ENCODE measurements at regions not wholly inside any gene's neighbourhood (a gene's known extent, or its start where the extent isn't known, plus 50 kb on each side); places are given as distances from the start of the nearest gene placed in this dataset.

DNA sequence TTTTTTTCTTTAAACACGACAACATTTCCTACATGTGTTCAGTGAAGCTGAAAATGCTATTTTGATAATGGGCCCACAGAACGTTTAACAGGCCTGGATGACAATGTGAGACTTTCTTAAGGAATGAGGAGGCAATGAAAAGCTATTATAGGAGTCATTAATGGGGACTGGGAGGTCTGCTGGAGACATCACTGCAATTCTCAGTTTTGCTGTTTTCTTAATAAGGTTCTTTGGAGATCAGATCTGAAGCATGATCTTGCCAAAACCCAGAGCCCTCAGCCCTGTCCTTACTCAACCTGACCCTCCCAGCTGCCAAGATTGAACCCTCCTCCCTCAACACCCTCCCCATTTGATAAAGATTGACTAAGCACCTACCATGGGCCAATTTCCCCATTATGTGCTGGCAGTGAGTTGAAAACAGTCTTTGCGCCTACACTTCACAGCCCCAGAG is 353.1 kb downstream of the MAFB start:
- Mint-ChIP-seq H3K27me3 (ENCODE audit: low read depth) (peaks cover 27% of the 10 kb centered on the region), H3K9me3 (no peaks in the 10 kb centered on the region), H3K4me1 (peaks cover 19% of the 10 kb centered on the region), H3K4me3 (no peak overlapping the region), H3K27ac (no peak overlapping the region), H3K36me3 (no peaks in the 10 kb centered on the region)
- TF ChIP-seq, protein P1, sequence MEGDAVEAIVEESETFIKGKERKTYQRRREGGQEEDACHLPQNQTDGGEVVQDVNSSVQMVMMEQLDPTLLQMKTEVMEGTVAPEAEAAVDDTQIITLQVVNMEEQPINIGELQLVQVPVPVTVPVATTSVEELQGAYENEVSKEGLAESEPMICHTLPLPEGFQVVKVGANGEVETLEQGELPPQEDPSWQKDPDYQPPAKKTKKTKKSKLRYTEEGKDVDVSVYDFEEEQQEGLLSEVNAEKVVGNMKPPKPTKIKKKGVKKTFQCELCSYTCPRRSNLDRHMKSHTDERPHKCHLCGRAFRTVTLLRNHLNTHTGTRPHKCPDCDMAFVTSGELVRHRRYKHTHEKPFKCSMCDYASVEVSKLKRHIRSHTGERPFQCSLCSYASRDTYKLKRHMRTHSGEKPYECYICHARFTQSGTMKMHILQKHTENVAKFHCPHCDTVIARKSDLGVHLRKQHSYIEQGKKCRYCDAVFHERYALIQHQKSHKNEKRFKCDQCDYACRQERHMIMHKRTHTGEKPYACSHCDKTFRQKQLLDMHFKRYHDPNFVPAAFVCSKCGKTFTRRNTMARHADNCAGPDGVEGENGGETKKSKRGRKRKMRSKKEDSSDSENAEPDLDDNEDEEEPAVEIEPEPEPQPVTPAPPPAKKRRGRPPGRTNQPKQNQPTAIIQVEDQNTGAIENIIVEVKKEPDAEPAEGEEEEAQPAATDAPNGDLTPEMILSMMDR (IDR thresholded peaks at IDR 0.05; ENCODE audit: unreplicated experiment) = no peak
- DNase-seq (ENCODE audit: low spot score in 2 of 2, unreplicated experiment in 2 of 2) = no peak

DNA sequence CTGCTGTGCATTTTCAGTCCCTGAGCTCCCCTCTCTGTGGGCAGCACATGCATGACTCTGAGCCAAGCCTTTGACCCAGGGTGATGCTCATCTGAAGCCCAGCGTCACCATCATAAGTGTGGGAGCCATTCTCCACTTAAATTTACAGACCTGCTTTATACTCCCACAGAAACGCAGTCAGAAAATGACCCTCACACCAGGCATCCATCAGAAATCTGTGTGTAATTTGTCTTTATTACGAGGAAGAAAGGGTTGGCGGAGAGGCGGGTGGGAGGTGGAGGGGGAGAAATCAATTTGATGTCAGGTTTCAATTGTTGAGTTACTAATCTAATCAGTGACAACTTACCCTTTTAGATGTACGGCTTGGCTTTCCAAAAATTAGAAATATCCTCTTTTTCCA is 353.6 kb downstream of the MAFB start:
- no peak overlapping the region for H3K27ac Mint-ChIP-seq
- DNase-seq (ENCODE audit: low spot score in 2 of 2, unreplicated experiment in 2 of 2) = no peak
- H3K4me3 Mint-ChIP-seq = no peak overlapping the region
- peaks cover 27% of the 10 kb centered on the region for H3K27me3 Mint-ChIP-seq (ENCODE audit: low read depth)
- no peaks in the 10 kb centered on the region for H3K9me3 Mint-ChIP-seq
- TF ChIP-seq, protein P1 (IDR thresholded peaks at IDR 0.05; ENCODE audit: unreplicated experiment) = no peak
- peaks cover 19% of the 10 kb centered on the region for H3K4me1 Mint-ChIP-seq
- H3K36me3 Mint-ChIP-seq = no peaks in the 10 kb centered on the region

DNA sequence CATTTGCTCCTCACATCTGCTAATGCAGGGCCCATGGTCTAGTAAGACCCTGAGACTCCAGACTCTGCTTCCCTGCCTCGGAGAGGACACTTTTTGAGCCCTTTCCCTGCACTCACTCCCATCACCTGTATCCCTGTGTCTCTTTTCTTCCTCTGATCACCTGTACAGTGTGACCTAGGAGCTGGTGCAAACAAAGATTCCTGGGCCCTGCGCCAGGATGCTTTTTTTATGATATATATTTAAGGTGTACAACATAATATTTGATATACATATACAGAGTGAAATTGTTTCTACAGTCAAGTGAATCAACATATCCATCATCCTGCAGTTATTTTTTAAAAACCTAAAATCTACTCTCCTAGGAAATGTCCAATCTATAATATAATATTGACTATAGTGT is 355.4 kb downstream of the MAFB start:
- Mint-ChIP-seq H3K36me3 (no peaks in the 10 kb centered on the region), H3K4me3 (no peak overlapping the region), H3K4me1 (peaks cover 19% of the 10 kb centered on the region), H3K9me3 (no peaks in the 10 kb centered on the region), H3K27ac (no peak overlapping the region), H3K27me3 (ENCODE audit: low read depth) (peaks cover 23% of the 10 kb centered on the region)
- TF ChIP-seq, protein P1 (IDR thresholded peaks at IDR 0.05; ENCODE audit: unreplicated experiment) = no peak
- no peak for DNase-seq (ENCODE audit: low spot score in 2 of 2, unreplicated experiment in 2 of 2)

DNA sequence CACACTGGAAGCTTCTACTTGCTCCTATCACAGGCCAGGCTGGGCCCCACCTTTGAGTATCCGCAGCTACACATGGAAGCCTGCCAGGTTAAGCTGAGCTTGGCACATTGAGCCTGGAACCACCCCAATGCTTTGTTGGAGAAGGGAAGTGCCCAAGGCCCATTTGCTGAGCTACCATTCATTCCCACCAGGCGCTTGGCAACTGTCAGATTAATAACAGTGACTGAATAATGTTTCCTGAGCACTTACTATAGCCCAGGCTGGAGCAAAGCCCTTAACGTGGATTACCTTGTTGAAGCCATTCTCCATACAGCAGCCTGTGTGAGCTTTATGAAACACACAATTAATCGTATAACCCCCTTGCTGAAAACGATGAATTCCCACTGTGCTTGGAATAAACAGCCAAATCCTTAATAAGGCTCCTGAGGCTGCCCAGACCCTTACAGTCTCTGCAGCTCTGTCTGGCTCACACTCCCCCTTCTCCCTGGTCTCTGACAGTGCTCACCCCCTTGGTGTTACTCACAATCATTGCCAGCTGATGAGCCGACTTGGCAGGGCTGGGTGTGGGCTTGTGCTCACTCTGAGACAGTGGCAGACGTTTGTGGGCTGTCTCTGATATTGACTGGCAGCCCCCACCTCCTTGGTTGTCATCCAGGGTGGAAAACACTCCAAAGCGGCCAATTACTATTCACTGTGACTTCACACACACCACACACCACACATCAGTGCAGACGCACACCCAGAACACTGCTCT is 357.1 kb downstream of the MAFB start:
- Mint-ChIP-seq H3K27ac (no peak overlapping the region), H3K9me3 (no peaks in the 10 kb centered on the region), H3K27me3 (ENCODE audit: low read depth) (peaks cover 15% of the 10 kb centered on the region), H3K36me3 (no peaks in the 10 kb centered on the region), H3K4me1 (peaks cover 19% of the 10 kb centered on the region), H3K4me3 (no peak overlapping the region)
- DNase-seq (ENCODE audit: low spot score in 2 of 2, unreplicated experiment in 2 of 2) = no peak
- TF ChIP-seq, protein P1 (IDR thresholded peaks at IDR 0.05; ENCODE audit: unreplicated experiment) = no peak

DNA sequence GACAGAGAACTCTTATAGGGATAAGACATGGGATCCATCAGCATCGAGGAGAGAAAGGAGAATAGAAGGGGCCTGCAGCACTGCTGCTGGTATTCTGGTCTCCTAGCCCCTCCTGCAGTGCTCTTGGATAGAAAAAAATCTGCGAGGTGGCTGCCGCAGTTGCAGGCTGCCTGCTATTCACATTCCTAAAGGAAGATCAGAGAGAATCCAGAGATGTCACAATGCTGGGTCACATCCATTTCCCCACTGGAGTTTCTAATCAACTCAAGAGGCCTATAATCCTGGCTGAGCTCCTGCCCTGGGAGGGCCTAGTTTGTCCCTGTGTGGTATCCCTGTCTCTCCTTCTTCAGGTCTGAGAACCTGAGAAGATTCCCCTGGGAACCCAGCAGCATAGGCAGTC is 357.8 kb downstream of the MAFB start:
- peaks cover 15% of the 10 kb centered on the region for H3K27me3 Mint-ChIP-seq (ENCODE audit: low read depth)
- TF ChIP-seq, protein P1 (IDR thresholded peaks at IDR 0.05; ENCODE audit: unreplicated experiment) = no peak
- H3K4me3 Mint-ChIP-seq = no peak overlapping the region
- no peaks in the 10 kb centered on the region for H3K9me3 Mint-ChIP-seq
- H3K4me1 Mint-ChIP-seq = peaks cover 15% of the 10 kb centered on the region
- H3K36me3 Mint-ChIP-seq = no peaks in the 10 kb centered on the region
- DNase-seq (ENCODE audit: low spot score in 2 of 2, unreplicated experiment in 2 of 2) = no peak
- no peak overlapping the region for H3K27ac Mint-ChIP-seq

Measured in mesothelial cell of epicardium (in vitro differentiated cells).